HFFc6 (cell line): ENCODE measurements at regions not wholly inside any gene's neighbourhood (a gene's known extent, or its start where the extent isn't known, plus 50 kb on each side); places are given as distances from the start of the nearest gene placed in this dataset.
"Not testable (repeated sequence)": the region's sequence is repeated elsewhere in the genome, so short reads cannot be mapped to it uniquely, and the experiment has no call there.

Experiments
- DNase-seq: peaks from one replicate; pipeline ENCODE4 v3.0.0-alpha.2; 2018
- H3K27ac Mint-ChIP-seq: 2 replicates; pipeline ENCODE4 v1.8.0; 2020; ENCODE audit warnings: mild to moderate bottlenecking, mixed read lengths
- H3K27me3 Mint-ChIP-seq: 2 replicates; pipeline ENCODE4 v1.8.0; 2021; ENCODE audit warnings: mild to moderate bottlenecking, moderate library complexity, mixed read lengths; ENCODE audit not compliant: insufficient read depth
- H3K36me3 Mint-ChIP-seq: 2 replicates; pipeline ENCODE4 v1.8.0; 2021; ENCODE audit warnings: low read depth, mixed read lengths
- H3K4me1 Mint-ChIP-seq: 2 replicates; pipeline ENCODE4 v1.8.0; 2020; ENCODE audit warnings: low read depth, mixed read lengths
- H3K4me3 Mint-ChIP-seq: 2 replicates; pipeline ENCODE4 v1.8.0; 2020; ENCODE audit warnings: mild to moderate bottlenecking, moderate library complexity, mixed read lengths
- H3K9me3 Mint-ChIP-seq: 2 replicates; pipeline ENCODE4 v1.8.0; 2020; ENCODE audit warnings: mild to moderate bottlenecking, mixed read lengths
- TF ChIP-seq, protein P1 (sequence below): fragments of 200-600 bp; sonication (generic); IDR thresholded peaks from 2 replicates; pipeline ENCODE4 v1.5.0; 2021; ENCODE audit warnings: antibody characterized with exemption, mild to moderate bottlenecking

- not testable (repeated sequence) for H3K27me3 Mint-ChIP-seq, H3K36me3 Mint-ChIP-seq, H3K9me3 Mint-ChIP-seq, DNase-seq, H3K4me3 Mint-ChIP-seq, H3K27ac Mint-ChIP-seq
- H3K4me1 Mint-ChIP-seq: peaks cover 17% of the 10 kb centered on the region
Measured at GRCh38 chr2:87496036-87497006, 251.6 kb upstream of the PLGLB2 start.

DNA sequence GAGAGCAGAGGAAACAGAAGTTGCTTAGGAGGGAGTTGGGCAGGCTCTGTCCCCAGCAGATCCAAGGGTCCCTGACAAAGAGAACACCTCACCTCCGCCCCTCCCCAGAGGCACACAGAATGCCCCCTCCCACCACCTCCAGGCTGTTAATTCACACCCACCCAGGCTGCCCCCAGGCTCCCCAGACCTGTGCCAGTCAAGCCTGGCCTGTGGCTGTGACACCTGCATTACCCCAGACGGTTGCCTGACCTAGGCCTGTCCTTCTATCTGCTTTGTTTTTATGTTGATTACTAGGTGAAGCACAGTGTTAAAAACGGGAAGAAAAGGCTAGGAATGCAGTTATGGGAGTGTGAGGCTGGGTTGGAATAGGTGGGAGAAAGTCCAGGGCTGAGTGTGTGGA lies 250.8 kb upstream of the PLGLB2 start:
- not testable (repeated sequence) for H3K27ac Mint-ChIP-seq, H3K27me3 Mint-ChIP-seq, H3K36me3 Mint-ChIP-seq, DNase-seq, H3K4me3 Mint-ChIP-seq, H3K9me3 Mint-ChIP-seq
- peaks cover 17% of the 10 kb centered on the region for H3K4me1 Mint-ChIP-seq

GRCh38 chr2:87497700-87498099 lies 250.2 kb upstream of the PLGLB2 start:
- H3K27me3 Mint-ChIP-seq, DNase-seq, H3K9me3 Mint-ChIP-seq, H3K4me3 Mint-ChIP-seq, H3K27ac Mint-ChIP-seq, H3K36me3 Mint-ChIP-seq: not testable (repeated sequence)
- H3K4me1 Mint-ChIP-seq: peaks cover 17% of the 10 kb centered on the region

- Mint-ChIP-seq H3K27ac (peak overlapping the region; percentile 84), H3K4me1 (peaks cover 17% of the 10 kb centered on the region), H3K4me3 (peak overlapping the region; percentile 73)
- H3K9me3 Mint-ChIP-seq, H3K27me3 Mint-ChIP-seq, DNase-seq, H3K36me3 Mint-ChIP-seq: not testable (repeated sequence)
Measured at GRCh38 chr2:87498169-87498853, 249.6 kb upstream of the PLGLB2 start.

- H3K27ac Mint-ChIP-seq, H3K4me3 Mint-ChIP-seq, H3K27me3 Mint-ChIP-seq, DNase-seq, H3K9me3 Mint-ChIP-seq, H3K36me3 Mint-ChIP-seq: not testable (repeated sequence)
- peaks cover 17% of the 10 kb centered on the region for H3K4me1 Mint-ChIP-seq
Measured at GRCh38 chr2:87498854-87499238, 249.0 kb upstream of the PLGLB2 start.

GRCh38 chr2:87499860-87500259 lies 248.0 kb upstream of the PLGLB2 start:
- not testable (repeated sequence) for H3K9me3 Mint-ChIP-seq, H3K27ac Mint-ChIP-seq, H3K4me3 Mint-ChIP-seq, H3K36me3 Mint-ChIP-seq, H3K27me3 Mint-ChIP-seq, DNase-seq
- H3K4me1 Mint-ChIP-seq: peaks cover 14% of the 10 kb centered on the region

GRCh38 chr2:87500421-87500820 lies 247.5 kb upstream of the PLGLB2 start:
- H3K36me3 Mint-ChIP-seq, DNase-seq, H3K27me3 Mint-ChIP-seq, H3K9me3 Mint-ChIP-seq: not testable (repeated sequence)
- Mint-ChIP-seq H3K4me1 (peaks cover 10% of the 10 kb centered on the region), H3K4me3 (peak overlapping the region; percentile 49; the same call in 1 of the 2 replicates), H3K27ac (peak overlapping the region; percentile 77)

DNA sequence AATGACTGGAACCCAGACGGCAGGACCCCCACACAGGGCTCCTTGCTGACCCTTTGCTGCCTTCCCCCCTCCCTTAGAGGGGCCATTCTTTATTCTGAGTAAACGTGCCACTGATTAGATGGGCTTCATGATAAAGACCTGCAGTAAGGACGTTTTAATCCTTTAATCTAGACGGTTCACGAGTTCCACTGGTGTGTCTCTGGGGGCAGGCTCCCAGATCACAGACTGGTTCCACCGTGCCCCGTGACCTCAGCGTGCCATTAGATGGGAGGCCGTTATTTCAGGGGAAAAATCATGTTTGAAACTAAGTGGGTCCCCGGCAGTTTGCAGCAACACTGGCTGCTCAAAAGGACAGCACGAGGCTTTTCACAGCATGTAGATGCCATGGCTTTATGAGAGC lies 246.9 kb upstream of the PLGLB2 start:
- not testable (repeated sequence) for H3K27me3 Mint-ChIP-seq, H3K4me3 Mint-ChIP-seq, DNase-seq, H3K36me3 Mint-ChIP-seq, H3K9me3 Mint-ChIP-seq, H3K27ac Mint-ChIP-seq
- peaks cover 10% of the 10 kb centered on the region for H3K4me1 Mint-ChIP-seq

GRCh38 chr2:87502948-87503347 lies 244.9 kb upstream of the PLGLB2 start:
- not testable (repeated sequence) for DNase-seq, H3K4me3 Mint-ChIP-seq, H3K27ac Mint-ChIP-seq, H3K27me3 Mint-ChIP-seq, H3K9me3 Mint-ChIP-seq, H3K36me3 Mint-ChIP-seq
- TF ChIP-seq, protein P1, sequence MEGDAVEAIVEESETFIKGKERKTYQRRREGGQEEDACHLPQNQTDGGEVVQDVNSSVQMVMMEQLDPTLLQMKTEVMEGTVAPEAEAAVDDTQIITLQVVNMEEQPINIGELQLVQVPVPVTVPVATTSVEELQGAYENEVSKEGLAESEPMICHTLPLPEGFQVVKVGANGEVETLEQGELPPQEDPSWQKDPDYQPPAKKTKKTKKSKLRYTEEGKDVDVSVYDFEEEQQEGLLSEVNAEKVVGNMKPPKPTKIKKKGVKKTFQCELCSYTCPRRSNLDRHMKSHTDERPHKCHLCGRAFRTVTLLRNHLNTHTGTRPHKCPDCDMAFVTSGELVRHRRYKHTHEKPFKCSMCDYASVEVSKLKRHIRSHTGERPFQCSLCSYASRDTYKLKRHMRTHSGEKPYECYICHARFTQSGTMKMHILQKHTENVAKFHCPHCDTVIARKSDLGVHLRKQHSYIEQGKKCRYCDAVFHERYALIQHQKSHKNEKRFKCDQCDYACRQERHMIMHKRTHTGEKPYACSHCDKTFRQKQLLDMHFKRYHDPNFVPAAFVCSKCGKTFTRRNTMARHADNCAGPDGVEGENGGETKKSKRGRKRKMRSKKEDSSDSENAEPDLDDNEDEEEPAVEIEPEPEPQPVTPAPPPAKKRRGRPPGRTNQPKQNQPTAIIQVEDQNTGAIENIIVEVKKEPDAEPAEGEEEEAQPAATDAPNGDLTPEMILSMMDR: peak; percentile 38; the same call in 1 of the 2 replicates
- peaks cover 10% of the 10 kb centered on the region for H3K4me1 Mint-ChIP-seq

GRCh38 chr2:87505239-87505638 lies 242.6 kb upstream of the PLGLB2 start:
- not testable (repeated sequence) for H3K27ac Mint-ChIP-seq, H3K9me3 Mint-ChIP-seq, DNase-seq, H3K36me3 Mint-ChIP-seq, H3K27me3 Mint-ChIP-seq, H3K4me3 Mint-ChIP-seq, H3K4me1 Mint-ChIP-seq

DNA sequence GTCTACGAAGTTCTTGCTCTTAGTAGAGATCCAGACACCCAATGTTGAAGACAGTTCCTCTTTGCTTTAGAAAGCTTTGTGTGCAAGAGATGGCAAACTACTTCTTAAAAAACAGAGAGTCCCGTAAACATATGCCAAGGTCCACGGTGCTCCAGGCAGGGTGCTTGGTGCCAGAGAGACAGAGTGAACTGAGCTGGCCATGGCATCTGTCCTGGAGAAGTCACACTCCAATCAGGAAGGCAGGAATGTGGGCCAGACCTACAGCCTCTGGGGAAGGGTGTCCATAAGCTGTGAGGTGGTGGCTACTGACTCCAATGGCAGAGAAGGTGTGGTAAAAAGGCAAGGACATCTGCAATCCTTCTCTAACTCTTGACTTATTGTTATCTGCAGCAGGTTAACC lies 242.0 kb upstream of the PLGLB2 start:
- H3K27me3 Mint-ChIP-seq, H3K9me3 Mint-ChIP-seq, H3K4me1 Mint-ChIP-seq, H3K36me3 Mint-ChIP-seq, H3K4me3 Mint-ChIP-seq, DNase-seq, H3K27ac Mint-ChIP-seq: not testable (repeated sequence)

DNA sequence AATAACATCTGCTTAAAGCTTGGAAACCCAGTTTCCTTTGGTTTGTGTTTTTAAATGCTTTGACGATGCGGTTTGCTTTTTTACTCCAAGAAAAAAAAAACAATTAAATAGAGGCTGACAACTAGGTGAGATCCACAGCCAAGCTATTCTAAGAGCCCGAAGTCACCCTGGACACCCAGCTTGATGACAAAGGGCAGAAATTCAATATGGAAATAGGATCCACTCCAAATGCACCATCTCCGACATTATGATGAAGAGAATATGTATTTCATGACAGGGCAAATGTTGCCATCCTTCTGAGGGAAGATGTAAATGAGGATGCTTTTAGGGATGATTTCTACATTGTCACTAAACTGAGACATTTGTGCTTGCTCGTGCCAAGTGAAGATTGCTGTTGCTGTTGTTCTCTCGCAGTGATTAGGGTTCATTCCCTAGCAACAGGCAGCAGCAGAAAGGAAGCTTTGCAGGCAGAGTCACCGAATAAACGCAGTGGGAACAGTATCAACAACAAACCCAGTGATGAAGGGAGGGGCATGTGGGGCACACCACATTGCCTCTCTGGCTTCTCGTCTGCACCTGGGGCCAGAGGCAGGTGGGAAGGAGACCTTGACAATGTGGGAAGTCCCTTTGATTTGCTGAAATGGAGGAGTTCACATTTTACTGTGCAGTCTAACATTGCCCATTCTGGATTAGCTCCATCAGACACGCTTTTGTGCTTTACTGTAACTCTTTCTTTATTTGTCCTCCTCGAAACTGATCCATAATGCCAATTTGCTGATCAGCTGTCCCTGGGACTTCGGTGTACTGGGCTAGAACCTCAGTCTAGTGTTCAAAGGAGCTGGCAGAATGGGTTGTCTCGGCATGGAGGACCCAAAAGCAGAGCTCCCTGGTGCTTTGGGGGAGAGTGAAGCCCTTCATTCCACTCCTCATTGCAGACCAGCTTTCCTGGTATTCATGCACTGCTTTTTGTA lies 240.2 kb upstream of the PLGLB2 start:
- H3K27me3 Mint-ChIP-seq, H3K9me3 Mint-ChIP-seq, H3K36me3 Mint-ChIP-seq, DNase-seq, H3K4me1 Mint-ChIP-seq, H3K4me3 Mint-ChIP-seq: not testable (repeated sequence)
- H3K27ac Mint-ChIP-seq: peak overlapping the region; percentile 13; the same call in 1 of the 2 replicates
